Ectodermal cell (in vitro differentiated cells): ENCODE measurements at regions not wholly inside any gene's neighbourhood (a gene's known extent, or its start where the extent isn't known, plus 50 kb on each side); places are given as distances from the start of the nearest gene placed in this dataset.

ENCODE experiments used
- H3K27ac ChIP-seq: 2 replicates; pipeline ENCODE4 v1.7.0; 2013; ENCODE audit warnings: mild to moderate bottlenecking, low read depth, low read length; ENCODE audit not compliant: insufficient read depth, poor library complexity, severe bottlenecking
- H3K27me3 ChIP-seq: 2 replicates; pipeline ENCODE4 v1.7.0; 2013; ENCODE audit warnings: mild to moderate bottlenecking, low read length; ENCODE audit not compliant: insufficient read depth, control insufficient read depth, poor library complexity, severe bottlenecking
- H3K36me3 ChIP-seq: one replicate; pipeline ENCODE4 v1.7.0; 2013; ENCODE audit warnings: low read length; ENCODE audit not compliant: control insufficient read depth, insufficient read depth
- H3K4me1 ChIP-seq: one replicate; pipeline ENCODE4 v1.7.0; 2013; ENCODE audit warnings: low read length; ENCODE audit not compliant: control insufficient read depth, insufficient read depth
- H3K4me3 ChIP-seq: 2 replicates; pipeline ENCODE4 v1.7.0; 2013; ENCODE audit warnings: low read depth, low read length, control low read depth; ENCODE audit not compliant: insufficient read depth
- H3K9me3 ChIP-seq: 2 replicates; pipeline ENCODE4 v1.7.0; 2013; ENCODE audit warnings: mild to moderate bottlenecking, low read length, moderate library complexity; ENCODE audit not compliant: control insufficient read depth
- WGBS, 2 experiments: methylation state at CpG; one replicate each; pipeline ENCODE4 v1.1.7; 2013; ENCODE audit warnings: missing lambda C conversion rate in 2 of 2; 5-methylcytosine and 5-hydroxymethylcytosine counted together

GRCh38 chr22:27438271-27438980 is 363.1 kb downstream of the MN1 start:
- 66 to 75% methylated on average over 22 of the region's 22 CpGs for WGBS, 2 experiments
- Histone ChIP-seq H3K9me3 (no peaks in the 10 kb centered on the region), H3K27ac (peak overlapping the region; percentile 22), H3K27me3 (no peaks in the 10 kb centered on the region), H3K4me3 (no peak overlapping the region), H3K4me1 (peaks cover 57% of the 10 kb centered on the region), H3K36me3 (no peaks in the 10 kb centered on the region)

- Histone ChIP-seq H3K4me1 (peaks cover 60% of the 10 kb centered on the region), H3K27ac (no peak overlapping the region)
- 67 to 71% methylated on average over 4 of the region's 4 CpGs for WGBS, 2 experiments
Measured at GRCh38 chr22:27439131-27439530, 362.4 kb downstream of the MN1 start.

GRCh38 chr22:27440304-27440865 is 361.2 kb downstream of the MN1 start:
- Histone ChIP-seq H3K9me3 (no peaks in the 10 kb centered on the region), H3K27ac (no peak overlapping the region), H3K4me1 (peaks cover 56% of the 10 kb centered on the region), H3K4me3 (no peak overlapping the region), H3K27me3 (no peaks in the 10 kb centered on the region), H3K36me3 (no peaks in the 10 kb centered on the region)
- 86 to 89% methylated on average over 6 of the region's 6 CpGs for WGBS, 2 experiments

More at GRCh38 chr22:27439131-27439530, 362.4 kb downstream of the MN1 start:
- Histone ChIP-seq H3K27me3 (no peaks in the 10 kb centered on the region), H3K36me3 (no peaks in the 10 kb centered on the region), H3K9me3 (no peaks in the 10 kb centered on the region), H3K4me3 (no peak overlapping the region)

GRCh38 chr22:27441706-27442475 is 359.7 kb downstream of the MN1 start:
- Histone ChIP-seq H3K4me3 (no peak overlapping the region), H3K36me3 (no peaks in the 10 kb centered on the region), H3K27me3 (no peaks in the 10 kb centered on the region), H3K4me1 (peaks cover 41% of the 10 kb centered on the region), H3K27ac (no peak overlapping the region), H3K9me3 (no peaks in the 10 kb centered on the region)
- 89 to 90% methylated on average over 22 of the region's 22 CpGs for WGBS, 2 experiments

- Histone ChIP-seq H3K4me3 (no peak overlapping the region), H3K27ac (no peak overlapping the region), H3K36me3 (no peaks in the 10 kb centered on the region), H3K27me3 (no peaks in the 10 kb centered on the region), H3K9me3 (no peaks in the 10 kb centered on the region), H3K4me1 (peaks cover 41% of the 10 kb centered on the region)
- 22 to 24% methylated on average over 7 of the region's 7 CpGs for WGBS, 2 experiments
Measured at GRCh38 chr22:27443306-27443705, 358.2 kb downstream of the MN1 start.

GRCh38 chr22:27445881-27446280 is 355.7 kb downstream of the MN1 start:
- Histone ChIP-seq H3K27me3 (no peaks in the 10 kb centered on the region), H3K9me3 (no peaks in the 10 kb centered on the region), H3K27ac (no peak overlapping the region), H3K4me3 (no peak overlapping the region), H3K36me3 (no peaks in the 10 kb centered on the region), H3K4me1 (peaks cover 33% of the 10 kb centered on the region)
- 89 to 92% methylated on average over 10 of the region's 10 CpGs for WGBS, 2 experiments

GRCh38 chr22:27447289-27447688 is 354.3 kb downstream of the MN1 start:
- Histone ChIP-seq H3K36me3 (no peaks in the 10 kb centered on the region), H3K27ac (no peak overlapping the region), H3K4me1 (peaks cover 19% of the 10 kb centered on the region), H3K4me3 (no peak overlapping the region), H3K27me3 (no peaks in the 10 kb centered on the region), H3K9me3 (no peaks in the 10 kb centered on the region)
- 85 to 87% methylated on average over 11 of the region's 11 CpGs for WGBS, 2 experiments

GRCh38 chr22:27450448-27450847 is 351.1 kb downstream of the MN1 start:
- no peak overlapping the region for H3K27ac ChIP-seq
- H3K9me3 ChIP-seq = no peaks in the 10 kb centered on the region
- H3K4me1 ChIP-seq = peaks cover 9% of the 10 kb centered on the region
- no peak overlapping the region for H3K4me3 ChIP-seq
- no peaks in the 10 kb centered on the region for H3K27me3 ChIP-seq
- no peaks in the 10 kb centered on the region for H3K36me3 ChIP-seq

GRCh38 chr22:27452245-27452644 is 349.3 kb downstream of the MN1 start:
- peaks cover 12% of the 10 kb centered on the region for H3K4me1 ChIP-seq

GRCh38 chr22:27452922-27453321 is 348.6 kb downstream of the MN1 start:
- Histone ChIP-seq H3K9me3 (no peaks in the 10 kb centered on the region), H3K4me3 (no peak overlapping the region), H3K4me1 (peaks cover 12% of the 10 kb centered on the region), H3K27ac (no peak overlapping the region), H3K36me3 (no peaks in the 10 kb centered on the region), H3K27me3 (no peaks in the 10 kb centered on the region)
- WGBS, 2 experiments = 94 to 96% methylated on average over 4 of the region's 4 CpGs

More at GRCh38 chr22:27452245-27452644, 349.3 kb downstream of the MN1 start:
- no peaks in the 10 kb centered on the region for H3K27me3 ChIP-seq
- no peaks in the 10 kb centered on the region for H3K36me3 ChIP-seq
- 94 to 95% methylated on average over 4 of the region's 4 CpGs for WGBS, 2 experiments
- H3K9me3 ChIP-seq = no peaks in the 10 kb centered on the region
- no peak overlapping the region for H3K27ac ChIP-seq
- no peak overlapping the region for H3K4me3 ChIP-seq
